Endothelial cell of umbilical vein (primary cell): ENCODE measurements at regions not wholly inside any gene's neighbourhood (a gene's known extent, or its start where the extent isn't known, plus 50 kb on each side); places are given as distances from the start of the nearest gene placed in this dataset.

Source experiments
- BruUV-seq: library from RNA; stranded (reverse); fragments of 400-500 nt; replicated peaks from 2 replicates; lab custom pipeline; 2021; lab: Mats Ljungman, UMichigan
- CTCF ChIA-PET: fragments of 300-600, 350-600 bp; sonication (Branson Sonifier 250); formaldehyde crosslinking; loops from one replicate; lab custom pipeline; 2021; ENCODE audit warnings: antibody characterized with exemption, inconsistent platforms; lab: Charles Lee
- POLR2A ChIA-PET: fragments of 300-600, 350-600 bp; sonication (Branson Sonifier 250); formaldehyde crosslinking; loops from one replicate; lab custom pipeline; 2021; ENCODE audit warnings: antibody characterized with exemption, inconsistent platforms; lab: Charles Lee
- DNase-seq: peaks from one replicate; pipeline ENCODE4 v3.0.0-alpha.2; 2011; ENCODE audit warnings: low read depth, low spot score
- FAIRE-seq: peaks from 2 replicates; lab custom pipeline; 2011; peaks lifted over from hg19 to GRCh38; lab: Jason Lieb, UNC
- H2AFZ ChIP-seq: 2 replicates; pipeline ENCODE4 v1.6.0; 2012; ENCODE audit warnings: low read depth, low read length, control low read depth, inconsistent platforms
- H3K27ac ChIP-seq: 2 replicates; pipeline ENCODE4 v1.5.1; 2011; ENCODE audit warnings: low read depth, mild to moderate bottlenecking, control low read depth, low read length, moderate library complexity; ENCODE audit not compliant: insufficient read depth
- H3K27me3 ChIP-seq, 2 experiments: 2 replicates each; pipeline versions ENCODE4 v1.6.0 to v1.6.1; 2011; ENCODE audit warnings: low read length in 2 of 2, mixed read lengths in 1 of 2; ENCODE audit not compliant: control insufficient read depth in 2 of 2, insufficient read depth in 2 of 2
- H3K36me3 ChIP-seq, 2 experiments: 2 replicates in 1 of 2; 3 replicates in 1 of 2; pipeline ENCODE4 v1.5.1; 2011; ENCODE audit warnings: low read length in 2 of 2, mild to moderate bottlenecking in 1 of 2, moderate library complexity in 1 of 2; ENCODE audit not compliant: control insufficient read depth in 2 of 2, insufficient read depth in 2 of 2; ENCODE audit errors: extremely low read depth in 1 of 2
- H3K4me1 ChIP-seq: 3 replicates; pipeline ENCODE4 v1.5.1; 2011; ENCODE audit warnings: mild to moderate bottlenecking, low read length; ENCODE audit not compliant: control insufficient read depth, insufficient read depth; ENCODE audit errors: extremely low read depth
- H3K4me2 ChIP-seq: 2 replicates; pipeline ENCODE4 v1.6.1; 2011; ENCODE audit warnings: low read length, control low read depth, mixed read lengths; ENCODE audit not compliant: insufficient read depth
- H3K4me3 ChIP-seq, 3 experiments: fragments of 200-600 bp in 1 of 3; sonication (generic), shearing (Covaris generic) in 1 of 3; replicated peaks in 1 of 3; 2 replicates each; pipeline ENCODE4 v1.5.1; 2011 to 2016; ENCODE audit warnings: control low read depth in 3 of 3, low read length in 3 of 3, mild to moderate bottlenecking in 2 of 3, inconsistent platforms in 1 of 3, low read depth in 1 of 3, moderate library complexity in 1 of 3; ENCODE audit not compliant: insufficient read depth in 1 of 3
- H3K79me2 ChIP-seq: 2 replicates; pipeline ENCODE4 v1.6.0; 2012; ENCODE audit warnings: low read length, inconsistent platforms; ENCODE audit not compliant: control insufficient read depth, insufficient read depth
- H3K9ac ChIP-seq: replicated peaks from 2 replicates; pipeline ENCODE3; 2011; ENCODE audit warnings: low read length, control low read depth; ENCODE audit not compliant: insufficient read depth; ENCODE audit errors: extremely low read depth
- H3K9me1 ChIP-seq: replicated peaks from 3 replicates; pipeline ENCODE4 v1.6.0; 2011; ENCODE audit warnings: mild to moderate bottlenecking, low read length; ENCODE audit not compliant: control insufficient read depth, insufficient read depth; ENCODE audit errors: extremely low read depth
- H3K9me3 ChIP-seq: replicated peaks from 2 replicates; pipeline ENCODE4 v1.5.1; 2012; ENCODE audit warnings: low read length, inconsistent platforms; ENCODE audit not compliant: control insufficient read depth, insufficient read depth
- H4K20me1 ChIP-seq: replicated peaks from 2 replicates; pipeline ENCODE3; 2011; ENCODE audit warnings: mild to moderate bottlenecking, low read length; ENCODE audit not compliant: control insufficient read depth, insufficient read depth; ENCODE audit errors: extremely low read depth
- EZH2 ChIP-seq: IDR thresholded peaks from 2 replicates; pipeline ENCODE4 v1.6.1; 2012; ENCODE audit warnings: borderline replicate concordance, low read depth, mild to moderate bottlenecking, moderate library complexity, low read length, inconsistent platforms; ENCODE audit not compliant: severe bottlenecking
- FOS ChIP-seq: IDR thresholded peaks from 2 replicates; pipeline ENCODE4 v1.6.1; 2011; ENCODE audit warnings: mild to moderate bottlenecking, low read length, moderate library complexity, borderline replicate concordance; ENCODE audit not compliant: insufficient read depth
- GATA2 ChIP-seq: IDR thresholded peaks from 2 replicates; pipeline ENCODE4 v1.7.0; 2011; ENCODE audit warnings: low read depth, mild to moderate bottlenecking, moderate library complexity, mixed read lengths, low read length; ENCODE audit not compliant: insufficient read length, insufficient read depth
- JUN ChIP-seq: IDR thresholded peaks from 2 replicates; pipeline ENCODE4 v1.6.1; 2011; ENCODE audit warnings: borderline replicate concordance, low read depth; ENCODE audit not compliant: insufficient read length, insufficient read depth
- MYC ChIP-seq: IDR thresholded peaks from one replicate; pipeline ENCODE4 v1.6.1; 2011; ENCODE audit warnings: mild to moderate bottlenecking, low read depth, low read length
- POLR2A ChIP-seq: IDR thresholded peaks from 2 replicates; pipeline ENCODE4 v1.6.1; 2012; ENCODE audit warnings: low read depth, mild to moderate bottlenecking, control low read depth, low read length
- POLR2AphosphoS5 ChIP-seq: IDR thresholded peaks from 2 replicates; pipeline ENCODE4 v1.6.1; 2012; ENCODE audit warnings: low read depth, mild to moderate bottlenecking, control low read depth, low read length, moderate library complexity; ENCODE audit not compliant: insufficient read depth
- dilution Hi-C: fragments of 300-500 bp; cut with MboI; formaldehyde crosslinking; loops from one replicate; pipeline ENCODE4 v1.15.0; 2019; ENCODE audit warnings: low sequenced_read_pairs; ENCODE audit not compliant: extremely low pct_ligation_motif_present
- intact Hi-C: fragments of 100-400 bp; cut with micrococcal nuclease; formaldehyde crosslinking; loops from one replicate; pipeline ENCODE4 v1.10.0; 2022
- TF ChIP-seq, protein P1 (sequence below), 2 donors: IDR thresholded peaks; 1 replicate in 1 of 2; 2 replicates in 1 of 2; pipeline ENCODE4 v1.5.1; 2011; ENCODE audit warnings: low read length in 2 of 2, mild to moderate bottlenecking in 2 of 2, moderate library complexity in 2 of 2, control low read depth in 1 of 2, inconsistent platforms in 1 of 2, low read depth in 1 of 2; ENCODE audit not compliant: insufficient read depth in 1 of 2; ENCODE audit errors: extremely low read depth in 1 of 2
- TF ChIP-seq, protein P2 (sequence below): IDR thresholded peaks from 2 replicates; pipeline ENCODE4 v1.6.1; 2011; ENCODE audit not compliant: insufficient read depth, insufficient read length

DNA sequence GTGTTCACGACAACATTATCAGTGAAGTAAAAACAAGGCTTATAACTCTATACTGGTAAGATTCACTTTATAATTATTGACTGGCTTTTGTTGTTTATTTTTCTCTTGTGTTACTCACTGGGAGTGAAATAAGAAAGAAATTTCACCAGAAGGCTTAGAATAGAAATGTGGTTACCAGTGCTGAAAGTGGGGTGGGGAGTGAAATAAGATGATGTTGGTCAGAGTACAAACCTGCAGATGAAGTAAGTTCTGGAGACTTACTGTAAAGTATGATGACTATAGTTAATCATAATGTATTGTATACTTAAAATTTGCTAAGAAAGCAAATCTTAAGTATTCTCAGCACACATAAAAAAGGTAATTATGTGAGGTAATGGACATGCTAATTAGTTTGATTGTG is 198.4 kb downstream of the KLHL28 start:
- FAIRE-seq = no peak
- Histone ChIP-seq H3K9me1 (no peaks in the 10 kb centered on the region), H3K27me3 (no peaks in the 10 kb centered on the region), H4K20me1 (no peaks in the 10 kb centered on the region), H3K9me3 (no peaks in the 10 kb centered on the region), H3K36me3 (no peaks in the 10 kb centered on the region), H3K79me2 (no peaks in the 10 kb centered on the region), H3K4me2 (no peak overlapping the region), H3K27ac (no peak overlapping the region), H2AFZ (no peak overlapping the region), H3K9ac (no peak overlapping the region), H3K4me1 (no peaks in the 10 kb centered on the region), H3K4me3 (no peak overlapping the region)
- dilution Hi-C loops (no loop called here), intact Hi-C loops (no loop called here)
- BruUV-seq = no TSS peak
- no peak for DNase-seq
- TF ChIP-seq EZH2 (no peak), POLR2AphosphoS5 (no peak), MYC (no peak), GATA2 (no peak), JUN (no peak), POLR2A (no peak), FOS (no peak)
- TF ChIP-seq, protein P1, sequence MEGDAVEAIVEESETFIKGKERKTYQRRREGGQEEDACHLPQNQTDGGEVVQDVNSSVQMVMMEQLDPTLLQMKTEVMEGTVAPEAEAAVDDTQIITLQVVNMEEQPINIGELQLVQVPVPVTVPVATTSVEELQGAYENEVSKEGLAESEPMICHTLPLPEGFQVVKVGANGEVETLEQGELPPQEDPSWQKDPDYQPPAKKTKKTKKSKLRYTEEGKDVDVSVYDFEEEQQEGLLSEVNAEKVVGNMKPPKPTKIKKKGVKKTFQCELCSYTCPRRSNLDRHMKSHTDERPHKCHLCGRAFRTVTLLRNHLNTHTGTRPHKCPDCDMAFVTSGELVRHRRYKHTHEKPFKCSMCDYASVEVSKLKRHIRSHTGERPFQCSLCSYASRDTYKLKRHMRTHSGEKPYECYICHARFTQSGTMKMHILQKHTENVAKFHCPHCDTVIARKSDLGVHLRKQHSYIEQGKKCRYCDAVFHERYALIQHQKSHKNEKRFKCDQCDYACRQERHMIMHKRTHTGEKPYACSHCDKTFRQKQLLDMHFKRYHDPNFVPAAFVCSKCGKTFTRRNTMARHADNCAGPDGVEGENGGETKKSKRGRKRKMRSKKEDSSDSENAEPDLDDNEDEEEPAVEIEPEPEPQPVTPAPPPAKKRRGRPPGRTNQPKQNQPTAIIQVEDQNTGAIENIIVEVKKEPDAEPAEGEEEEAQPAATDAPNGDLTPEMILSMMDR (IDR thresholded peaks at IDR 0.05; ENCODE audit: extremely low read depth in 1 of 2, insufficient read depth in 1 of 2, low read depth in 1 of 2, low read length in 2 of 2) = no peak
- TF ChIP-seq, protein P2, sequence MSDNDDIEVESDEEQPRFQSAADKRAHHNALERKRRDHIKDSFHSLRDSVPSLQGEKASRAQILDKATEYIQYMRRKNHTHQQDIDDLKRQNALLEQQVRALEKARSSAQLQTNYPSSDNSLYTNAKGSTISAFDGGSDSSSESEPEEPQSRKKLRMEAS = no peak
- ChIA-PET CTCF (no interaction called here), POLR2A (no interaction called here)
